ENCODE measurements at regions not wholly inside any gene's neighbourhood (a gene's known extent, or its start where the extent isn't known, plus 50 kb on each side); places are given as distances from the start of the nearest gene placed in this dataset.

GRCh38 chr18:56139372-56139771, 499.0 kb downstream of the TXNL1 start:
- TF ChIP-seq CTCF (IDR thresholded peaks at IDR 0.05): no peak
- TF ChIP-seq EZH2phosphoT487 (IDR thresholded peaks at IDR 0.05): no peak
